NCI-H2227 (cell line): ENCODE measurements at regions not wholly inside any gene's neighbourhood (a gene's known extent, or its start where the extent isn't known, plus 50 kb on each side); places are given as distances from the start of the nearest gene placed in this dataset.
"Not testable (repeated sequence)": the region's sequence is repeated elsewhere in the genome, so short reads cannot be mapped to it uniquely, and the experiment has no call there.

Experiments used
- DNase-seq: peaks from one replicate; lab custom pipeline; 2025; ENCODE audit not compliant: unreplicated experiment; lab: John Stamatoyannopoulos, UW

- DNase-seq: no peak
These were observed 165.5 kb downstream of the KIF26A start for GRCh38 chr14:104303705-104304425.

- DNase-seq: no peak
These were observed 166.3 kb downstream of the KIF26A start for GRCh38 chr14:104304451-104305351.

- no peak for DNase-seq
These were observed 167.4 kb downstream of the KIF26A start for GRCh38 chr14:104305511-104306449.

DNA sequence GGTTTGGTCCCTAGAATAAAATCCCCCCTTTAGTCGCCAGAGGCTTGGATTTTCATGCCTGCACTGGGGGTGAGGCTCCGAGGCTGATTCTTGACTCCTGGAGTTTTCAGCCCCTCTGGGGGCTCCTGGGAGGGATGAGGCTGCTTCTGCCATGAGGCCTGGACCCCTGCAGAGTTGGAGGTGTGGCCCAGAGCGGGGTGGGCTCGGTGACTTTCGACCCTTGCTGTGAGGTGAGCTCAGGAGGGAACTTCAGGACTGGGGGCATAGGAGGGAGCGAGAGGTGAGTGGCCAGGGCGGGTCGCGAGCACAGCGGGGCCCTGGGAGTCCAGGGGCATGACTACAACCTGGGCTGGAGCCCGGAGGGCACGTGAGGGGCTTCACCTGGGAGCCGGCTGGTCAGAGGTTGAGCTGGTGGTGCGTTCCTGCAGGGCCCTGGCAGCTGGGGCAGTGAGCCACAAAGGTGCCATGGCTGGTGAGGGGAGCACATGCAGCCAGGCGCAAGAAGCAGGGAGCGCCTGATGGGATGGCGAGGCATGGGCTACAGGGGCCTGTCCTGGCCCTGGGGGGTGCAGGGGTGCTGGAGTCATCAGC lies 168.2 kb downstream of the KIF26A start:
- no peak for DNase-seq

GRCh38 chr14:104307246-104307626 lies 168.8 kb downstream of the KIF26A start:
- no peak for DNase-seq

GRCh38 chr14:104307627-104308401 lies 169.4 kb downstream of the KIF26A start:
- no peak for DNase-seq

DNA sequence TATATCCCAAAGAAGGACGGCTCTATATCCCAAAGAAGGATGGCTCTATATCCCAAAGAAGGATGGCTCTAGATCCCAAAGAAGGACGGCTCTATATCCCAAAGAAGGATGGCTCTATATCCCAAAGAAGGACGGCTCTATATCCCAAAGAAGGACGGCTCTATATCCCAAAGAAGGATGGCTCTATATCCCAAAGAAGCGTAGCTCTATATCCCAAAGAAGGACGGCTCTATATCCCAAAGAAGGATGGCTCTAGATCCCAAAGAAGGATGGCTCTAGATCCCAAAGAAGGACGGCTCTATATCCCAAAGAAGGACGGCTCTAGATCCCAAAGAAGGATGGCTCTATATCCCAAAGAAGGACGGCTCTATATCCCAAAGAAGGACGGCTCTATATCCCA lies 170.1 kb downstream of the KIF26A start:
- not testable (repeated sequence) for DNase-seq

GRCh38 chr14:104309657-104310369 lies 171.4 kb downstream of the KIF26A start:
- no peak for DNase-seq

- no peak for DNase-seq
These were observed 173.0 kb downstream of the KIF26A start for GRCh38 chr14:104311358-104311757.

DNA sequence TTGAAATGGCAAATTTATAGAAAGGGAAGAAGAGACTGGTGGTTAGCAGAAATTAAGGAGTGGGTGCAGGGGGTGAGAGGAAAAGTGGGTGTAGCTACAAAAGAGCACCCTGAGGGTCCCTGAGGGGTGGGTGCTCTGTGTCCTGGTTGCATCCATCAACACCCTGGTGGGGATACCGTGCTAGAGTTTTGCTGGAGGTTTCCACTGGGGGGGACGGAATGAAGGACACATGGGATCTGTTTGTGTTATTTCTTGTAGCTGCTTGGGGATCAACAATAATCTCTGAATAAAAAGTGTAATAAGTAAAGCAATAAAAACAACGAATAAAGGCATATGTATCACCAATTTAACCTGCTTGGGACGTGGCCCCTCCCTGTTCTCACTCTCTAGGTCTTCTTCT lies 175.3 kb downstream of the KIF26A start:
- no peak for DNase-seq

DNA sequence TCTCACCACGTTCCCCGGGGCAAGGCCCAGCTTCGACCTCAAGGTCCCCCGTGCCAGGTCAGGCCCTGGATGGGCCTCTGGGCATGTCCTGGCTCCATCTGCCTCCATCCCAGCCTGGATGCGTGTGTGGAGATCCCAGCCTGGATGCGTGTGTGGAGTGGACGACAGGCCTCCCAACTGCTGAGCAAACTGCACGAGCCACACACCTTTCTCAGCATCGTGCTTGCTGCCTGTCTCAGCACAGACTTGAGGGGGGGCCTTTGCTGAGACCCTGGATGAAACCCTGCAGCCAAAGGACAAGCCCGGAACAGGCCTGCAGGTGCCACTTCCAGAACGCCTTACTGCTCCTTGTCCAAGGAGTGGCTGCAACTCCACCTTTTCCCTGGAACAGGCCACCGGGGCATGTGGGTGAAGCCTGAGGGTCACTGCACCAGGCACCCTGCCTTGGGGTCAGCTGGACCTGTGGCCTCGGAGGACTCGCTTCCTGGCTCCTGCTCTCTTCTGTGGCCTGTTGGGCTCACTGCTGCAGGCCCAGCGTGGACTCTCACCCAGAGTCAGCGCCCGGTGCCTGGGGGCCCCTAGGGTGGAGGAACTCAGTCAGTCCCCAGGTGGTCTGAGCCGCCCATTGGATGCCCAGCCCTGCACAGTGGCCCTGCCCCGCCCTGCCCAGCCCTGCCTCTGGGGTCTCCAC lies 176.0 kb downstream of the KIF26A start:
- no peak for DNase-seq

GRCh38 chr14:104315169-104315568 lies 176.8 kb downstream of the KIF26A start:
- no peak for DNase-seq

DNA sequence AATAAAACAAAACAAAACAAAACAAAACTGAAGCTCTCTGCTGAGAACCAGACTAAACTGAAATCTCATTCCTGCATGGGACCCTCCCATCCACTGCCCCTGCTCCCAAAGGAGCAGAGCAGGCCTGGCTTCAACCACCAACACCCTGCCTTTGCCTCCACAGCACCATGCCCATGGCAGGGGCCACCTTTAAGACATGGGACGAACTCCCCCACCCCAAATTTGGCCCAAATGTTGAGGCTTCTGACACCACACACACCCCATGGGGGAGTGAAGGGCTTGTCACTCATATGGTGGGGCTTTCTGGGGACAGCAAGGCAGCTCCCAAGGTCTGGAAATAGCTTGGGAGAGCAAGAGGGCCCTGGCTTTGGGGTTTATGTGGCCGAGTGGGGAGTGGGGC lies 177.2 kb downstream of the KIF26A start:
- DNase-seq: no peak

GRCh38 chr14:104316121-104316722 lies 177.8 kb downstream of the KIF26A start:
- no peak for DNase-seq

DNA sequence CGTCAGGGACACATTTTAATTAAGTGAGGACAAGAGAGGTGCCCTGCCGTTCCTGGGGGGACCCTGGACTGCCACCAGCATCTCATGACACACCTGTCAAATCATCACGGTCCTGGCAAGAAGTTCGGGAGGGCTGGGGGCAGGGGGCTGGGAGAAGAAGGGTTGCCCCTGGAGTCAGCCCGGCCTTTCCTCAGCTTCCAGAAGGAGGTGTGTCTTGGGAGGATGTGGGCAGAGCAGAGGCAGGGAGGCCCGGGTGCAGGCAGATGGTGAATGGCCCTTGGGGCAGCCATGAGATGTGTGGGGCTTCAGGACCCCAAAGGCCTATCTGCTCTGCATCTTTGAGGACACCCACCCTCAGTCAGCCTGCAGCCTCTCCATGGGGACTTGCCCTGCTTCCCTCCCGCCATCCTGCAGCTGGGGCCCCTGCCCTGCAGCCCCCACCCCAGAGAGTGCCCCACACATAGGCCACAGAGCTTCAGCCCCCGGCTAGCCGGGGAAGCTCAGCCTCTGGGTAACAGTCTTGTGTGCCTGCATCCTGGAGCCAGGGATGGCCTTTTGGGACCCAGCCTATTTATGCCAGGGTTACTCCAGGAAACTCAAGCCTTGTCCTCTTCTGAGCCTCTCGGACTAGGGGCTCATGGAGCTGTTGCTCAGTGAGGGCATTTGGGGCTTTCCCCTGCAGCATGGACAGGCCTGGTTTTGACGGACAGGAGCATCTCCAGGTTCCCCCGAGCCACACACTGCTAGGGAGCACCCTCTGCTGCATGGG lies 178.5 kb downstream of the KIF26A start:
- no peak for DNase-seq

- no peak for DNase-seq
These were observed 179.1 kb downstream of the KIF26A start for GRCh38 chr14:104317492-104317805.

DNA sequence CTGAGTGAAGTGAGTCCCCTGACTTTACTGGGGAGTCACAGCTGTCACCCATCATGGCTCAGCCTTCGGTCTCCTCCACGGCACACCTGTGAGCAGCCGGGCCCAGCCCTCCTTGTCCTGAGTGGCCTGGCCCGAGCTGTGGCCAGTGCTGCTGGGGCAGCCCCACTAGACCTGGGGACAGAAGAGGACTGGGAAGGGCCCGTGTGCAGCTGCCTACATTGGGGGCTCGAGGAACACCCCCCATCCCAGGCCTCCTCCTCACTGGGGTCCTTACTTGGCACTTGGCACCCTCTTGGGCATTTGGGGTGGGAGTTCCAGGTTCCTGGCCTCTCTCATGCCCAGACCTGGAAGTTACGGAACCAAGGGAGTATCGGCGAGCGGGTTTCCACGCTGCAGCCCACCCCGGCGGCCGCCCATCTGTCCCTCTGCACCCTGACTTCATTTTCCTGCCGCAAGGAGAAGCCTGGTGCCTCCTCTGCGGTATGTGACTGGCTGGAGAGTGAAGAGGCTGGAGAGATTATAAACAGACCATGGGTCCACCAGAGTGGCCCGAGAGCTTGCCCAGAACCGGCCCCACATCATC lies 179.7 kb downstream of the KIF26A start:
- DNase-seq: no peak
